Psoas muscle (tissue), 7 donors: ENCODE measurements at regions not wholly inside any gene's neighbourhood (a gene's known extent, or its start where the extent isn't known, plus 50 kb on each side); places are given as distances from the start of the nearest gene placed in this dataset.

ENCODE experiments used
- ATAC-seq, 4 donors: fragments of 200-7000 bp; cut with Tn5 transposase; one replicate each; pipeline ENCODE4 v1.9.1; 2020; ENCODE audit warnings: moderate library complexity in 3 of 4, mild to moderate bottlenecking in 2 of 4
- DNase-seq, 2 donors: peaks; one replicate each; pipeline ENCODE4 v3.0.0-alpha.2; 2020
- H3K27ac ChIP-seq: fragments of 200-600 bp; one replicate; pipeline ENCODE4 v1.8.0; 2022
- H3K27me3 ChIP-seq, 3 donors: fragments of 200-600 bp in 1 of 3; one replicate each; pipeline versions ENCODE4 v1.6.1 to v1.8.0; 2013 to 2022; ENCODE audit warnings: low read length in 2 of 3, mild to moderate bottlenecking in 2 of 3, moderate library complexity in 1 of 3; ENCODE audit not compliant: insufficient read depth in 3 of 3
- H3K36me3 ChIP-seq, 2 donors: fragments of 200-600 bp in 1 of 2; one replicate each; pipeline versions ENCODE4 v1.6.1 to v1.8.0; 2013 to 2022; ENCODE audit warnings: low read depth in 1 of 2, mild to moderate bottlenecking in 1 of 2, moderate library complexity in 1 of 2; ENCODE audit not compliant: insufficient read depth in 1 of 2
- H3K4me1 ChIP-seq: fragments of 200-600 bp; one replicate; pipeline ENCODE4 v1.8.0; 2022
- H3K4me3 ChIP-seq: fragments of 200-600 bp; one replicate; pipeline ENCODE4 v1.8.0; 2022; ENCODE audit warnings: mild to moderate bottlenecking
- H3K9me3 ChIP-seq: fragments of 200-600 bp; one replicate; pipeline ENCODE4 v1.8.0; 2022
- CTCF ChIP-seq: fragments of 200-600 bp; IDR thresholded peaks from one replicate; pipeline ENCODE4 v1.8.0; 2022; ENCODE audit warnings: antibody characterized with exemption
- WGBS, 3 donors: extraction: QIAGEN DNeasy Blood & Tissue Kit; methylation state at CpG; one replicate each; pipeline versions ENCODE4 v1.1.6 to v1.1.7; 2013; 5-methylcytosine and 5-hydroxymethylcytosine counted together
- intact Hi-C, 2 donors: fragments of 100-400 bp; cut with DNase I; formaldehyde crosslinking; loops; one replicate each; pipeline versions ENCODE4 v1.11.0 to v1.14.2; 2022
- donor health status: healthy with polysubstance abuse.
- donor health status: DM: no; HTN: no; CAD: no; lungs with moderate emphysema.
- donor health status: Bipolar disorder and iron deficiency.
- donor health status: healthy.
- donor health status: DM: yes; HTN: yes; CAD: no.
- donor health status: DM: no; HTN: no; CAD: no.
- donor health status: DM: yes; HTN: yes; CAD: no.

- DNase-seq (no peak), ATAC-seq (no peak)
- Histone ChIP-seq H3K27me3 (no peaks in the 10 kb centered on the region), H3K4me3 (no peak overlapping the region), H3K4me1 (no peaks in the 10 kb centered on the region), H3K27ac (no peak overlapping the region), H3K9me3 (no peaks in the 10 kb centered on the region), H3K36me3 (no peaks in the 10 kb centered on the region)
- whole genome bisulfite sequencing, 3 donors = 66 to 70% (median 68%) methylated on average over 5 of the region's 5 CpGs
- intact Hi-C loops = no loop called here
- TF ChIP-seq CTCF = no peak
These were observed 356.8 kb upstream of the ARID1B start for GRCh38 chr6:156420172-156420993.

DNA sequence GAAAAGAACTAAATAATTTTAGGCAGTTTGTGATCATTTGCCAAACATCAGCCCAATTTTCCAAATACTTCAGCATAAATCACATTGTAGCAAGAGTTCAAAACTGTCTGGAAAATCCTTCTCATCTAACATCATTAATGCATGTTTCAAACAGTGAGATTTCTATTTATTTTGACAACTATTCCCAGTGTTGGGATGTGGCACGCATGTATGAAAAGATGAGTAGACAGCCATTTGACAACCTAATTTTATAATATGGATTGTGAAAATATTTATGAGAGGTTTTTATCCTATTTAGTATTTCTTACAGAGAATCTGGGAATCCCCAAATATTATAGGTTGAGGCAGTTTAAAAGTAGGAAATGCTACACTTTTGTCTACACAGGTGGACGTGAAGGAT, 357.6 kb upstream of the ARID1B start:
- Histone ChIP-seq H3K9me3 (no peaks in the 10 kb centered on the region), H3K27ac (no peak overlapping the region), H3K27me3 (no peaks in the 10 kb centered on the region), H3K36me3 (no peaks in the 10 kb centered on the region), H3K4me1 (no peaks in the 10 kb centered on the region), H3K4me3 (no peak overlapping the region)
- no peak for ATAC-seq
- TF ChIP-seq CTCF = no peak
- intact Hi-C loops = no loop called here
- no peak for DNase-seq
- 64 to 80% (median 69%) methylated on average over 2 of the region's 2 CpGs for WGBS, 3 donors

DNA sequence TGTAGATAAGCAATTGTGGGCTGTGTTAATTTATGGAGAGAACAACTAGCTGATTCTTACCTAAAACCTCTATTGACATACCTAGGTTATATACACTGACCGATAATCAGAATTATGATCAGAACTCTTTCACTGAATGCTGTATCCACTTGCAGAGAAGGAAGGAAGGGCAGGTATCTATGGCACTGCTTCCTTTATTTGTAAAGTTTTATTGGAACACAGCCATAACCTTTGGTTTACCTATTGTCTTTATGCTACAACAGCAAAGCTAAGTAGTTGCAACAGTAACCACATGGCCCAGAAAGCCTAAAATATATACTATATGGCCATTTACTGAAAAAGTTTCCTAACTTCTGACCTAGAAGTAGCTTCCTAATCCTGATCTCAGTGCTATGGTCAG, 358.9 kb upstream of the ARID1B start:
- intact Hi-C loops = no loop called here
- ATAC-seq (no peak), DNase-seq (no peak)
- Histone ChIP-seq H3K4me1 (no peaks in the 10 kb centered on the region), H3K4me3 (no peak overlapping the region), H3K9me3 (no peaks in the 10 kb centered on the region), H3K27ac (no peak overlapping the region), H3K36me3 (no peaks in the 10 kb centered on the region), H3K27me3 (no peaks in the 10 kb centered on the region)
- TF ChIP-seq CTCF = no peak
- 72 to 90% (median 83%) methylated on average over 1 of the region's 1 CpG for WGBS, 3 donors

- TF ChIP-seq CTCF = no peak
- 84 to 91% (median 90%) methylated on average over 1 of the region's 1 CpG for WGBS, 3 donors
- no peaks in the 10 kb centered on the region for H3K36me3 ChIP-seq
- DNase-seq (no peak), ATAC-seq (no peak)
- H3K27ac ChIP-seq = no peak overlapping the region
- H3K4me1 ChIP-seq = no peaks in the 10 kb centered on the region
- intact Hi-C loops = no loop called here
- no peaks in the 10 kb centered on the region for H3K9me3 ChIP-seq
- H3K4me3 ChIP-seq = no peak overlapping the region
- no peaks in the 10 kb centered on the region for H3K27me3 ChIP-seq
These were observed 360.8 kb upstream of the ARID1B start for GRCh38 chr6:156416391-156416790.

GRCh38 chr6:156413154-156413553, 364.0 kb upstream of the ARID1B start:
- H3K4me3 ChIP-seq = no peak overlapping the region
- H3K4me1 ChIP-seq = no peaks in the 10 kb centered on the region
- WGBS, 3 donors = 78 to 81% (median 79%) methylated on average over 2 of the region's 2 CpGs
- DNase-seq = no peak
- no peak for ATAC-seq
- TF ChIP-seq CTCF = no peak
- H3K36me3 ChIP-seq = no peaks in the 10 kb centered on the region
- intact Hi-C loops = no loop called here
- no peak overlapping the region for H3K27ac ChIP-seq
- no peaks in the 10 kb centered on the region for H3K9me3 ChIP-seq
- H3K27me3 ChIP-seq = no peaks in the 10 kb centered on the region
